ENCODE measurements at regions not wholly inside any gene's neighbourhood (a gene's known extent, or its start where the extent isn't known, plus 50 kb on each side); places are given as distances from the start of the nearest gene placed in this dataset.

DNA sequence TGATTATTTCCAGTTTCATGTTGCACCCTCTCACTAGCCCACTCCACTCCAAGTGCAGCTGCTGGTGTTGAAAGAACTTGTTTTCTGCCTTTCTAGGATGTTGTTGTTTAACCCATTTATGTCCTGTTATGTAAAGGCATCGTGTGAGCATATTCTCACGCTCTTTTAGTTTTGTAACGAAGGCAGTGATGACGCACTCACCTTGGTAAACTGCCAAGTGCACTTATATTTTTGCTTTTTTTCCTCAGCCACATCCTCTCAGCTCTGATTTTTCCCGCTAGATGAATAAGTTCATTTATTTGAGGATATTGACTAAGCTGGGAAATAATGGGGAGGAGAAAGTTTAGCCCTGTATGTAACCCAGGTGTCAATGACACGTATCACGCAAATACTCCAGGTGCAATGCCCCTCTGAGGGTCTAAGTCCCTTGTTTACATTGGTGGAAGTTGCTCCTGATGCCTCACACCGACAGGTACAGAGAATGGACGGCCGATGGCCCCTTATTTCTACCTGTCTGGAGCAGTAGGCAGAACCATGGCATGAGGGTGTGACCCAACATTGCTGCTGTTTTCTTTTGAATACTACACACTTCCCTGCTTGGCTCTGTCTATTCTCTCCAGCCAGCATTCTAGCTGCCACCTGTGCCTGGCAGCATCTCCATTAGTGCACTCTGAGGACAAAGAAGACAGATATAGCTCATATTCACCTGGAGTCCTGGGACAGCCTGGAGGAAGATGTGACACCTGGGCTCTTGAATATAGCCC is 132.7 kb upstream of the SLC24A3 start:
- no peak for DNase-seq

DNA sequence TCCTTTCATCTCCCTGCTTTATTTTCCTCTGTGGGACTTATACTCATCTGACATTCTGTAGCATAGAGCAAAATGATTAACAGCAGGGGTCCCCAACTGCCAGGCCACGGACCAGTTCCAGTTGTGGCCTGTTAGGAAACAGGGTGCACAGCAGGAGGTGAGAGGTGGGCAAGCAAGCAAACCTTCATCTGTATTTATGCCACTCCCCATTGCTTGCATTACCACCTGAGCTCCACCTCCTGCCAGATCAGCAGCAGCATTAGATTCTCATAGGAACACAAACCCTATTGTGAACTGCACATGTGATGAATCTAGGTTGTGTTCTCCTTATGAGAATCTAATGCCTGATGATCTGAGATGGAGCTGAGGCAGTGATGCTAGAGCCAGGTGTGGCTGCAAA is 130.5 kb upstream of the SLC24A3 start:
- DNase-seq = no peak

DNA sequence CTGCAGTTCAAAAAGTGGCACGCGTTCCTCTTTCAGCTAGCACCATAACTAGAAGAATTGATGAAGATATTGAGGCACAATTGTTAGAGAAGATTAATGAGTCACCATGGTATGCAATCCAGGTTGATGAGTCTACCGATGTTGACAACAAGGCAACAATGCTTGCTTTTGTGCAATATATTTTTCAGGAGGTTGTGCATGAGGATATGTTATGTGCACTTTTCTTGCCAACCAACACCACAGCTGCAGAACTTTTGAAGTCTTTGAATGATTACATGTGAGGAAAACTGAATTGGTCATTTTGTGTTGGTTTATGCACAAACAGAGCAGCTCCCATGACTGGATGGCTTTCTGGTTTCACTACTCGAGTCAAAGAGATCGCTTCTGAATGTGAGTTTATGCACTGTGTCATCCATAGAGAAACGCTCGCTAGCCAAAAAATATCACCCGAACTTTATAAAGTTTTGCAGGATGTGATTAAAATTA is 129.3 kb upstream of the SLC24A3 start:
- DNase-seq = no peak

DNA sequence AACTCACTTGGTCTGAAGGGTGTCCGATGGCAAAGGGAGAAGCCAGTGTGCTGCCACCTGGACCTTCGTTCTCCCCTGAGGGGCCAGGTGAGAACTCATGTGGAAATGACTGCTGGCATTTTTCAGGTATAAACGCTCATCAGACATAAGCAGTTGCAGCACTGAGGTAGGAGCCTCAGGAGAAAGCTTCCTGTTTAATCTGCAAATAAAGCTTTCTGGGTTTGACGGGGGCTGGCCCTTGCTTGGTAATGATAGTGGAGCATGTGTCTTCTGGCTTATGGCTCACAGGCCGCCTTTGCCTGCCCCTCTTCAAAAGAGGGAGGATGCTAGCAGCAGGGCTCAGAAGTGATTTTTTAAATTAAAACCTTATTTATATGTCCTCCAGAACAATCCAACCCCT is 122.1 kb upstream of the SLC24A3 start:
- DNase-seq = no peak

DNA sequence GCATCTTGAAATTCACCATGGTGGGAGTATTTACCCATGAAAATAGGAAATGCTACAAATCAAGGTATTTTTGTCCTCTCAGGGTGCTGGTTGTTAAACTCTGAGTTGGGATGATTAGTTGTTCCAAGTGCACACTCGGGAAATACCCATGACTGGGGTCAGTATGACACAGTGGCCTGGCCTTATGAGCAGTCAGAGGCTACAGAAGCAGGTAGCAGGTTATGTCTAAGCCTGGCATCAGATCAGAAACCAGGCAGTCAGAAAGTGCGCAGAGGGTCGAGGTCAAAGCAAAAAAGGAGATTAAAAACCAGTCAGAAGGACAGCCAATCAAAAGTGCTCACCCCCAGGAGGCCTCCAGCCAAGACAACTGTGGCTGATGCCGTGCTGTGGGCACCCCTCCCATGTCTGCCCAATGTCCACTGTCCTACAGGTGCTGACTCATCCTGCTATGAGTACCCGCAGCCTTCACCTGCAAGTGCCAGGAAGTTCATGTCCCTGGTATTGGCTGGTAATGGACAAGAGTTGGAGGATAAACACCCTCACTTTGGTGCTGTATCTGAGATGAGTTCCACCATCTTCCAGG is 117.4 kb upstream of the SLC24A3 start:
- no peak for DNase-seq

DNA sequence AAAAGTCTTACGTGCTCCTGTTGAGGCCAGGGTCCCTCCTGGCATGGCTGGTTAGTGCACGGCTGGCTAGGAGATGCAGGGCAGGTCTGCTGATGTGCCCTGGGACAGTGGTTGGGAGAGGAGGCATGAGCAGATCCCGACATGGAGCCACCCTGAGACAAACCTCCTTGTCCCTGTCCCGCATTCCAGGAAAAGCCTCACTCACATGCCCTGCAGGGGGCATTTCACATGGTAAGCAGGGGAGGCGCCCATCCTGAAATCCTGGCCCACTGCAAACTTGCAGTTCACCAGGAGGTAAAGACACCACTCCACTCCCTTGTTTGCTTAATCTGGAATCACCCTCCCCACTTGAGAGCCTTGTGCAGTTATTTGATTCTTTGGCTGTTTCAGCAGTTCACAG is 116.7 kb upstream of the SLC24A3 start:
- DNase-seq = no peak

DNA sequence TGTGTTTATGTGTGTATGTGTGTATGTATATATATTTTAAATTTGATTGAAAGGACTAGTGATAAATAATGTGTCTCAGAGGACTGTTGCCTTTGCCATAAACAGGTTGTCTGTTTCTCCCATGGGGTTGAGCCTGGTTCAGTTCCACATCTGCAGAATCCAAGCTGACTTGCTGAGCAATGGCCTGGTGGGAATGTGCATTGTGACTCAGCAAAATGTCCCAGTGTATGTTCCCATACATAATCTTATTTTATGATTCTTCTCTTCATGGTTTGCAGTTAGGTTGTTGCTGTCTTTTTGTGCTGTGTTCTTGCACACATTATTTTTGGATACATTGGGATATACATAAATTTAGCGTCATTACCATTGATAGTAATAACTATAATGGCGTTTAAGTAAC is 115.6 kb upstream of the SLC24A3 start:
- no peak for DNase-seq

DNA sequence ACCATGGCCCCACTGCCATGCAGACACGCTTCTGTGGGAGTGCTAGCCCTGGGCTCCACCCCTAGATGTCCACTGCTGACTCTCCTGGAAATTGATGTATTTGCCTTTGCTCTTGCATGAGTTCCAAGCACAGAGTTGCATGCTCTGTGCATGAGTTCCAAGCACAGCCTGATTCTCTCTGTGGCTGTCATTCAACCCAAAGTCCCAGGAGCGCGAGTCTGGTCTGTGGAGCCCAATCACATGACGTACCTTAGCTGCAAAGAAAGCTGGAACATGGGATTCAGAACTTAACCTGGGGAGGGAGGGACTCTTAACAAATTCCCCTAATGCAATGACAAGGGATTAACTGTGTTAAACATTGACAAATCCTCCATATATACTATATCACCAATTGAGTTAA is 114.3 kb upstream of the SLC24A3 start:
- DNase-seq = no peak

DNA sequence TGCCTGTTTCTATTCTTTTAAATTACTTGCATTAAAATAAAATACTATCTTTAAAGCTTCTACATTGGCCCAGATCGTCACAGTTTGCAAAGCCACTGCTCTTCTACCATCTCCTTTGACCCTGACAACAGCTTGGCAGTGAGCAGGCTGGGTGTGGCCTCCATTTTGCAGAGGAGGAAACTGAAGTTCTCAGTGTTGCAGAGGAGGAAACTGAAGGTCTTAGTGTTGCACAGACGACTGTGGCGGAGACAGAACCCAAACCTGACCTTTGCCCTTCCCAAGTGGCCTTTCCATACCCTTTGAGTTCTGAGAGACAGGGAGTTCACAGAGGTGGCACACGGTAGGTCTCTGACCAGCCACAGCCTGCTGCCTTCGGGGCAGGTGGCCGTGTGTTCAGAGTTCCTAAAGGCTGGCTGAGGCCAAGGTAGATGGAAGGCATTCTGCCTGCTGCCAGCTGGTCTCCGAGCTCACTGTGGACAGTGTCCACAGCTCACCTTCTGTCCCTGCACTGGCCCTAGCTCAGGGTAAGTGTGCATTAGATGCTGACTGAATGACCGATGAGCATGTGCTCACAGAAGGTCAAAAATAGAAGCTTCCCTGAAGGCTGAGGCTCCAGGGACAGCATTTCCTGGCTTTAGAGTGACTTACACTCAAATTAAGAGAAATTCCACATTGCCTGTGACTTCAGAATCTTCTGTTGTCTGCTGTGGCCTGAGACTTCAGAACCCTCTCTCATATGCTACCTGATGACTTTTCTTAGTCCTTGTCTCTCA is 113.5 kb upstream of the SLC24A3 start:
- DNase-seq = no peak

DNA sequence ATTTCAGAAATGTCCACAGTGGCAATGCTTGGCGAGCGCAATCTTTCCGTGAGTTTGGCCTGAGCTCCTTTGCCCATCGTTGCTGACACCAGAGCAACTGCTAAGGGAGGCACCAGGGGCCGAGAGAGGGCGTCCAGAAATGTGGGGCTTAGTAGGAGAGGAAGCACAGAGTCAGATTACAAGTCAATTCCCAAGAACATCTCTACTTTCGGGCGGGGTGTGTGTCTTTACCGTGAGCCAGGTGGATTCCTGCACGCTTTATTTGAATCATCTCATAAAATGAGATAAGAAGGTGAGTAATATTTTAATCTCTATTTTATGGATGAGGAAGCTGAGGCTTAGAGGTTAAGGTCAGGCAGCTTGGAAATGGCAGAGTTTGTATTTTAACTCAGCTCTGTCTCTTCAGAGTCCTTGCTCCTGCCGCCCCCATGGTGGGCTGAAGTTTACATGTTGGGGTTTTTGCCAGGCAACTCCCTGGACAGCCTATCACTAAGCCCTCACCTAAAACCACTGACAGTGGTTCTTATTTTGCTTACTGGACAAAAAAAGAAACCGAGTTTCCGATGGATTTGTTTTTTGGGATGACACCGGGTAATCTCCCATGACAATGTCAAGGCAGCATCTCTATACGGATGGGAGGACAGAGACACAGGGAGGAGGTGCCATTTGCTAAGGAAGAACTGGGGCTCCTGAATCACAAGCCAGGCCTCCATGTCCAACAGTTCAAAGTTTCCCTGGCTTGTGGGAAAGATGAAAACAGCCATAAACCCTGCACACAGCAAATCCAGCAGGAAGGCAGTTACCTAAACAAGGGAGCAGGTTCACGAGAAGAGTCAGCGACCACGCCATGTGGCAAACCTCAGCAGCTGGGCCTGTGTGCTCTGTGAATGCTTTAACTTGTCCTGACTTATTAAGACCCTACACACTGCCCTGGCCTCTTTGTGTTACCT is 112.6 kb upstream of the SLC24A3 start:
- no peak for DNase-seq

DNA sequence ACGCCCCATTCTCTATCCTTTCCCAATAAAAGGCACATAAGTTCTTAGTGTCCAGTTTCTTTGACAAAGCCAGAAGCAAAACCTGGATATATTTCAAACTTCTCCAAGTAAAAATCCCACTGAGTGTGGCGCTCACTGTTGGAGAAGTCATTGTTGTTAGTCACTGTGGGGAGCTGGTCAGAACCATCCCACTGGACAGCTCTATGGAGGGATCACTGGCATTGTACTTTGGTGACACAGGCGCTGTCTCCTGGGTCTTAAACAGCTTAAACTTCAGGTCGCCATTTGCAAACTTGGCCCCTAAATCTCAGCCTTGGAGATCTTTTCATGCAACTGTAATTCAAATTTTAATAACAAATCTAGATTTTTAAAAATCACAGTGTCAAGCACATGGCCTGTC is 111.5 kb upstream of the SLC24A3 start:
- DNase-seq = no peak

DNA sequence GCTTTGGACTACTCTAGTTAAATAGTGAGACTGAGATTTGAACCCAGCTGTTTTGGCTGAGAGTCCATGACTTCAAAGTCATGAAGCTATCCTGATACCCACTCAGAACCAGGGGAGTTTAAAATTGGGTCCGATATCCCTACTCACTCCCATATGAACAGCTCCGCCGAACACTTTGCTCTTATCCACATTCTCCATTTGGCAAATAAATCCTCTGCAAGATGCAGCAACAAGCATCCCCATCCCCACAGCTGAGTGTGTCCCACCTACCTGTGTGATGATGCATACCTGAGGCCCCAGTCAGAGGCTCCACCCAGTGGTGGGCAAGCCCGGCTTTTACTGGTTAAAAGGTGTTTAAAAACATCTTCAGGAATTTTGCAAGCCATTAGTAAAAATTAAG is 108.3 kb upstream of the SLC24A3 start:
- DNase-seq = no peak

DNA sequence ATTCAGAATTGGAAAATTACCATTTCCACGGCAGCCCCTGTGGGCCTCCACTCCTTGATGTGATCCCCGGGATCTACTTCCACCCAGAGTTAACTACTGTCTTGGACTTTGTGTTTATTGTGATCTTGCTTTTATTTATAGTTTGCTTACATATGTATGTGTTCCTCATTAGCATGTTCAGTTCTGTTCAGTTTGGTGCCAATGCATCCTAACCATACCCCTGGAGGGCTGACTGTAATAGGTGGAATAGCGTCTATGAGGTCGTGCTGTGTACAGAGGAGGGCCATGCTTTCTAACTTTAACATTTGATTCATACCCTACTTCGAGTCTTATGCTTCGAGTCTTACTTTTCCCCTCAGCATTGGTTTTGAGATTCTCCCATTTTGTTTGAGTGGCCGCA is 104.3 kb upstream of the SLC24A3 start:
- DNase-seq = no peak

DNA sequence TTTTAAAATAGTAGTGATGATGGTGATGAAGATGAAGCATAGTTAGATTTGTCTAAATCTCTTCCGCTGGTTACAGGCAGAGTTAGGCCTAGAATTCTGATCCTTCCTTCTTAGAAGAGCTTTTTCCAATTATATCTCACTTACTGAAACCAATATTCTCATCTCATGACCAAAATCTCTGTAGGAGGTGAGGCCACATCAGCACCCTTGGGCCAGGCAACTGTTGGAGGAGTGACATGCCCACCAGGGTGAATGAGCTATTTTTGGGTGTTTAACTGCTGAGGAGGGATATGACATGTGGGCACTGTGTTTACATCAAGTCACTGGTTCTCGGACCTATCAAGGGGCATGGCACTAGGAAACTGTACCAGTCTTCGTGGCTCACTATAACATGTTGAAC is 102.2 kb upstream of the SLC24A3 start:
- no peak for DNase-seq

DNA sequence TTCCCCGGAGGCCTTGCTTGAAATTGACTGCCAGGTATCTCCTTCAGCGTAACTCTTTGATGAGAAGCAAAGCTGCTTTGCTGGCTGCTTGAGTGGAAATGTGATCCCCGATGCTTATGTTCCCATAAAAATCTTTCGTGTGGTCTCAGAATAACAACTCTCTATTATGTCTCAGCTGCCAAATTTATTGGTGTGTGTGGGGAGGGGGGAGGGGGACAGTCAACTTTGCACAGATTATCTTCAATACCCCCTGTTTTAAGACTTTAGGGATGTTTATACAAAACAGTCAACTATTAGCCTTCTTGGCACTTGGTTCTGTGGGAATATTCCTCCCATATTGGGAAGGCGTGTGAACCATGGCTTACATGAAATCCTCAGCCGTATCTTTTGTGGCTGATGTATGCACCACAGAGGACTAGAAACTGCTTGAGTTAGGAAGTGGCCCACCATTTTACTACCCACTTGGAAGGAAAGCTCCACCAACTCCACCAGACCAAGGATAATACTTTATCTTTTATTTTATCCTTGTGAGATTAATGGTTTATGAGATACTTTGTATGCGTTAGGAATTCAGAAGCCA is 101.5 kb upstream of the SLC24A3 start:
- no peak for DNase-seq

DNA sequence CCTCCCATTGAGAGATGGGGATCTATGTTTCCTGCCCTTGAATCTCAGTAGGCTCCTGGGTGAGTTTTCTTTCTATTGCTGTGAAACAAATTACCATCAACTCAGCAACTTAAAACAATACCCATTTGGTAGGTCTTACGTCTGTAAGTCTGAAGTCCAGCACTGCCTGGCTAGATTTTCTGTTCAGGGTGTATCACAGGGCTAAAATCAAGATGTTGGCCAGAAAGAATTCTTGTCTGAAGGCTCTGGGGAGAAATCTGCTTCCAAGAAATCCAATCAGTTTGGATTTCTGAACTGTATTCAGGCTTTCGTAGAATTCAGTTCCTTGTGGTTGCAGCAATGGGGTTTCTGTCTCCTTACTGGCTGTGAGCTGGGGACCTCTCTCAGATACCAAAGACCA is 99.6 kb upstream of the SLC24A3 start:
- no peak for DNase-seq

DNA sequence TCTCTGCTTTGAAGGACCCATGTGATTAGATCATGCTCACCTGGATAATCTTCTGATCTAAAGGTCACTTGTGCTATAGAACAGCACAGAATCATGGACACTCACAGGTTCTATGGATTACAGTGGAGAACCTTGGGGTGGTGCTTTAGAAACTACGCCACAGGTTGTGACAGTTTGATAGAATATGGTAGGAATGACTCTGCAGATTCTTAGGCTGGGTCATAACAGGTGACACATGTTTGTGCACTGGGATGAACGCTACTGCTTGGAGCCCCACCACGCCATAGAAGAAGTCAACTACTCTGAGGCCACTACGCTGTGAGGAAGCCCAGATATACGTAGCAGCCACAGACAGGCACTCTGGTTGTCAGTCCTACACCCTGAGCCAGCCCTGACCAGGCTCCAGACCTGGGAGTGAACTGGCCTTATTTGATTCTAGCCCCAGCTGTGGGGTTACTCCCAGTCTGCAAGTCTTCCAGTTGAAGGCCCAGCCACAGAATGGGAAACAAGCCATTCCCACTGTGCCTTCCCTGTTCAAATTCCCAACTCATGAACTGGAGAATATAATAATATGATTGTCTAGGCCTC is 99.0 kb upstream of the SLC24A3 start:
- no peak for DNase-seq

DNA sequence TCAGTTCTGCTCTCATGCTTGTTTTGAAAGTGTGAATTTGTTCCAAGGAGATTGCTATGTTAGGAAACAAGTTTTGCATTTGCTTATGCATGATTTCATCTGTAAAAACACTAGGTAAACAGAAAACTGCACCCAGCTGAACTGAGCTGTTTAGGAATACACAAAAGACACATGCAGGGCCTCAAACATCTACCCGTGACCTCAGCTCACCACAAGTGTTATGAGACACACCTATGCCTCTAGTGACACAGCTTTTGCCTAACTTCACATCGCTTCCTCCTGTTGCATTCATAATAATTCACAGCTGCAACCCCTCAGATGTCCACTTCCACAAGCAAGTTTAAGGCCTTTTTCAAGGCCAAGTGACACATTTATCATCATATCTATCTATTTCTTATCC is 98.0 kb upstream of the SLC24A3 start:
- DNase-seq = no peak

DNA sequence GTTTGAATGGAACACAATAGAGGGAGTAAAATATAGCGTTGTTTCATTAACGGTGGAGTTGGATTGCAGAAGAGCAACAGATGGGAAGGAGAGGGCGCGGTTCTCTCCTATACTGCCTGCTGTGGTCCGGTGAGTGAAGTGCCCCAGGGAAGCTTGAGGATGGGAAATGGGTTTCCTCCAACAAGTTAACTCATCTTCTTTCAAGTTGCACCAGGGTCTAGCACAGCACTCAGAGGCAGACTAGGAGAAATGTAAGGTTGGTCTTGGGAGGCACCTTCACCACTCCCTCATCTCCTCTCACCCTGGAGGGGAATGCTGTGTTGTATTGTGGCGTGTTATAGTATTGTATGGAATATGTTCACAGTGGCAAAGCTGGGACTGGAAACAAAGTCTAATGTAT is 96.9 kb upstream of the SLC24A3 start:
- DNase-seq = no peak

DNA sequence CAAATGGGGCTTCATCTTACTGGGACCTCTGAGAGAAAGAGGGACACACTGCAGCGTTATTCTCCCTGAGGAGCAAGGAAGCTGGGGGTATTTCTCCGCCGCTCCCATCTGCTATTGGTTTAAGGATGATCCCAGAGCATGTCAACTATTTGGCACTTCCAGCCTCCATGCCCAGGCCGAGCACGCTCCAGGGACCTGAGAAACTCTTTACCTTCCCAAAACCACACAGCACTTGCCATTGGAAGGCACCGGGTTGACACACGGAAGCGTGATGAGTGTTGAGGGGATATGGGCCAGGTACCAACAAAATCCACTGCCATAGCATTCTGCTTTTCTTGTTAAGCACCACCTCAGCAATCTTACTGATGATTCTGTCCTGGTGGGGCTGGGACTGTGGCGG is 92.4 kb upstream of the SLC24A3 start:
- no peak for DNase-seq

DNA sequence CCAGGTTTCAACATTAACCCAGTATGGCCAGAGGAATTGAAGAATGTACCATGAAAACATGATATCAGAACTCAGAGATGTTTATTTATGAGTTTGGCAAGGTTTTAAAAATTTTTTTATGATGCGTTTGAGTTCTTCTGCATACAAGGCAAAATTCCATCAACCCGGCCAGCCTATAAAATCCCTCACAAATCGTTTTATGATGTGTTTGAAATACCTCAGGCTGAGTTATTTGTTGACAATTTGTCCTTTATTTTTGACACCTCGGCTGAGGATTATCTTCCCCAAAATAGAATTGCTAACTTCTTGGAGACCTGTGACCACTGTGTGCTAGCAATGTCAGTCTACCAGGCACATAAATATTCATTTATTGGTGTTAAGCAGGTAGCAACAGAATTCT is 91.9 kb upstream of the SLC24A3 start:
- no peak for DNase-seq

DNA sequence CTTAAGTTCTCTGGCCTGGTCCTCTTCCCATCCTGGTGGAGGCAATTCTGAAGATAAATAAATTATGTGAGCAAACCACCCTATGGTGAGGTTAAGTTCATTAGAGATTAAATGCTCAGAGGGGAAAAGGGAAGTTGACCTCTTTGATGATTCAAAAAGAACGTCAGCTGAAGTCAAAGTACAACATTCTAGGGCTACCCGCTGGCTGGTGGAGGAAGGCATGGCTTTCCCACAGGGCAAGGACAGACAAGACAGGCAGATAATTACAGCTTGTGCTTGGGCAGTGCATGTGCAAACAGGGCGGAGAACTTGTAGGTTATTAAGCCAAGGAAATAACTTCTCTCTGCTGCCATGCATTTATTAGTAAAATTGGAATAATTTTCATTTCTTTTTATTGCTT is 91.0 kb upstream of the SLC24A3 start:
- DNase-seq = no peak
